Spleen (tissue), 11 donors: ENCODE measurements at regions not wholly inside any gene's neighbourhood (a gene's known extent, or its start where the extent isn't known, plus 50 kb on each side); places are given as distances from the start of the nearest gene placed in this dataset.
"Not testable (repeated sequence)": the region's sequence is repeated elsewhere in the genome, so short reads cannot be mapped to it uniquely, and the experiment has no call there.

Source experiments
- DNase-seq: peaks from one replicate; pipeline ENCODE4 v3.0.0-alpha.2; 2020
- H3K27ac ChIP-seq, 8 donors: fragments of 200-600 bp; sonication (generic) in 7 of 8; 1 replicate in 4 of 8; 2 replicates in 4 of 8; pipeline versions ENCODE4 v1.5.0 to v1.8.0; 2016 to 2021; ENCODE audit warnings: inconsistent platforms in 4 of 8, mild to moderate bottlenecking in 4 of 8, moderate library complexity in 1 of 8
- H3K27me3 ChIP-seq, 7 donors: fragments of 200-600 bp; sonication (generic) in 6 of 7; replicated peaks in 1 of 7; 1 replicate in 4 of 7; 2 replicates in 3 of 7; pipeline versions ENCODE4 v1.5.0 to v1.8.0; 2016 to 2021; ENCODE audit warnings: inconsistent platforms in 3 of 7, mild to moderate bottlenecking in 1 of 7
- H3K36me3 ChIP-seq, 6 donors: fragments of 200-600 bp; sonication (generic) in 5 of 6; 1 replicate in 4 of 6; 2 replicates in 2 of 6; pipeline versions ENCODE4 v1.5.0 to v1.8.0; 2016 to 2021; ENCODE audit warnings: inconsistent platforms in 2 of 6
- H3K4me1 ChIP-seq, 6 donors: fragments of 200-600 bp; sonication (generic) in 5 of 6; 1 replicate in 3 of 6; 2 replicates in 3 of 6; pipeline versions ENCODE4 v1.5.0 to v1.8.0; 2016 to 2021; ENCODE audit warnings: inconsistent platforms in 3 of 6
- H3K4me3 ChIP-seq, 8 donors: fragments of 200-600 bp; sonication (generic) in 7 of 8; 1 replicate in 4 of 8; 2 replicates in 4 of 8; pipeline versions ENCODE4 v1.5.0 to v1.8.0; 2016 to 2021; ENCODE audit warnings: inconsistent platforms in 4 of 8, mild to moderate bottlenecking in 4 of 8, moderate library complexity in 2 of 8
- H3K9me3 ChIP-seq, 8 donors: fragments of 200-600 bp; sonication (generic) in 7 of 8; 1 replicate in 4 of 8; 2 replicates in 4 of 8; pipeline versions ENCODE4 v1.5.0 to v1.8.0; 2016 to 2021; ENCODE audit warnings: inconsistent platforms in 4 of 8
- POLR2A ChIP-seq, 3 donors: fragments of 450-650 bp; IDR thresholded peaks; one replicate each; pipeline ENCODE4 v1.5.1; 2017; ENCODE audit warnings: antibody characterized with exemption in 3 of 3, mild to moderate bottlenecking in 1 of 3
- POLR2AphosphoS5 ChIP-seq, 3 donors: sonication (generic); formaldehyde crosslinking; IDR thresholded peaks; one replicate each; pipeline ENCODE4 v1.5.1; 2017; ENCODE audit warnings: antibody characterized with exemption in 3 of 3
- WGBS, 5 donors: extraction: QIAGEN DNeasy Blood & Tissue Kit in 3 of 5; methylation state at CpG; one replicate each; pipeline versions ENCODE4 v1.1.5 to v1.1.7; 2013 to 2018; 5-methylcytosine and 5-hydroxymethylcytosine counted together
- intact Hi-C: fragments of 100-400 bp; cut with DNase I; formaldehyde crosslinking; loops from one replicate; pipeline ENCODE4 v1.15.0; 2023; ENCODE audit warnings: low total_unique reads
- TF ChIP-seq, protein P1 (sequence below), 11 experiments: fragments of 200-600 bp in 7 of 11; fragments of 450-650 bp in 4 of 11; sonication (generic) in 4 of 11; IDR thresholded peaks in 8 of 11; conservative IDR thresholded peaks in 3 of 11; 1 replicate in 7 of 11; 2 replicates in 4 of 11; pipeline versions ENCODE4 v1.4.0 to v1.8.0; 2016 to 2021; ENCODE audit warnings: antibody characterized with exemption in 11 of 11, inconsistent platforms in 4 of 11, mild to moderate bottlenecking in 1 of 11
- donor health status: healthy with polysubstance abuse.
- donor health status: DM: no; HTN: no; CAD: no; lungs with moderate emphysema.
- donor health status: DM: no; HTN: no; CAD: no.
- donor health status: Bipolar disorder and iron deficiency.
- donor health status: healthy.
- donor health status: DM: no; HTN: no; CAD: no.
- donor health status: DM: yes; HTN: yes; CAD: no.

DNA sequence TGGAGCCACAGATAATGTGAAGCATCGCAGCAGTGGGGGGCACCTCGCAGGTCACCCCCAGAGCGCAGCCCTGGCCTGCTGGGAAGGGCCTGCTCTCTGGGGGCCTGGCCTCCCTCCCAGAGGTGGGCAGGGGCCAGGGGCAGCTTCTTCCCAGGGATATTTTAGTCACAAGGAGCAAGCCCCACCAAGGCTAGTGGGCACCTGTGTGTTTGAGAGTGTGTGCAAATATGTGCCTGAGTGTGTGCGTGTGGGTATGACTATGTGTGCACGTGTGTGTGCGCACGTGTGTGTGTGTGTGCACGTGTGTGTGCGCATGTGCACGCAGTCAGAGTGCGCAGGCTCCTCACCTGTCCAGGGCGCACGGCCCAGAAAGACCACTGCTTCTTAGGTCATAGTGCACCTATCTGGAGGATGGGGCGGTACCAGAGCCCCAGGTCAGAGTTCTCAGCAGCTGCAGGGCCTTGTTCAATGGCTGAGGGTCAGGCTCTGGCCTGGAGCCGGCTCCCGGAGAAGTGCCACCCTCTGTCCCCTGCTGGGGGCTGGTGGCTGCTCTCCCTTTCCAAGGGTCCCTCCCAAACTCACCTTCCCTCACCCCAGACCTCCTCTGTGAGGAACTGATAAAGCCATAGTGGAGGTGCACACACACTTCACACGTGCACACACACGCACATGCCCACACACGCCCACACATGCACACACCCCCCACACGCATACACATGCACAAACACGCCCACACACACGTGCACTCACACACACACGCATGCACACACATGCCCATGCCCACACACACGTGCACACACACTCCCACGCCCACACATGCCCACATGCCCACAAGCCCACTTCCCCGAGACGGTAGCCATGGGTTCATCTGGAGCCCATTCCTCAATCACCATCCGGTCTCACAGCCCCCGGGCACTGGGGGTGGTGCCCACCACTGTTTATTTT, 128.5 kb downstream of the KIF26A start:
- TF ChIP-seq POLR2A (IDR thresholded peaks at IDR 0.05) (no peak), POLR2AphosphoS5 (IDR thresholded peaks at IDR 0.05) (no peak)
- TF ChIP-seq, protein P1, sequence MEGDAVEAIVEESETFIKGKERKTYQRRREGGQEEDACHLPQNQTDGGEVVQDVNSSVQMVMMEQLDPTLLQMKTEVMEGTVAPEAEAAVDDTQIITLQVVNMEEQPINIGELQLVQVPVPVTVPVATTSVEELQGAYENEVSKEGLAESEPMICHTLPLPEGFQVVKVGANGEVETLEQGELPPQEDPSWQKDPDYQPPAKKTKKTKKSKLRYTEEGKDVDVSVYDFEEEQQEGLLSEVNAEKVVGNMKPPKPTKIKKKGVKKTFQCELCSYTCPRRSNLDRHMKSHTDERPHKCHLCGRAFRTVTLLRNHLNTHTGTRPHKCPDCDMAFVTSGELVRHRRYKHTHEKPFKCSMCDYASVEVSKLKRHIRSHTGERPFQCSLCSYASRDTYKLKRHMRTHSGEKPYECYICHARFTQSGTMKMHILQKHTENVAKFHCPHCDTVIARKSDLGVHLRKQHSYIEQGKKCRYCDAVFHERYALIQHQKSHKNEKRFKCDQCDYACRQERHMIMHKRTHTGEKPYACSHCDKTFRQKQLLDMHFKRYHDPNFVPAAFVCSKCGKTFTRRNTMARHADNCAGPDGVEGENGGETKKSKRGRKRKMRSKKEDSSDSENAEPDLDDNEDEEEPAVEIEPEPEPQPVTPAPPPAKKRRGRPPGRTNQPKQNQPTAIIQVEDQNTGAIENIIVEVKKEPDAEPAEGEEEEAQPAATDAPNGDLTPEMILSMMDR (IDR thresholded peaks at IDR 0.05 in 8 of 11, conservative IDR thresholded peaks at IDR 0.05 in 3 of 11), result no peak
- no peak overlapping the region for H3K27ac ChIP-seq
- no peak for DNase-seq
- peaks cover 0 to 8% (median 0%) of the 10 kb centered on the region in 7 donors for H3K27me3 ChIP-seq
- 82 to 92% (median 85%) methylated on average over 26 to 29 of the region's 29 CpGs for WGBS, 5 donors
- no peak overlapping the region for H3K4me3 ChIP-seq
- intact Hi-C loops, result no loop called here
- no peaks in the 10 kb centered on the region for H3K36me3 ChIP-seq
- peaks cover 0 to 1% (median under 1%) of the 10 kb centered on the region in 8 donors for H3K9me3 ChIP-seq
- peaks cover 0 to 14% (median 8%) of the 10 kb centered on the region in 6 donors for H3K4me1 ChIP-seq

DNA sequence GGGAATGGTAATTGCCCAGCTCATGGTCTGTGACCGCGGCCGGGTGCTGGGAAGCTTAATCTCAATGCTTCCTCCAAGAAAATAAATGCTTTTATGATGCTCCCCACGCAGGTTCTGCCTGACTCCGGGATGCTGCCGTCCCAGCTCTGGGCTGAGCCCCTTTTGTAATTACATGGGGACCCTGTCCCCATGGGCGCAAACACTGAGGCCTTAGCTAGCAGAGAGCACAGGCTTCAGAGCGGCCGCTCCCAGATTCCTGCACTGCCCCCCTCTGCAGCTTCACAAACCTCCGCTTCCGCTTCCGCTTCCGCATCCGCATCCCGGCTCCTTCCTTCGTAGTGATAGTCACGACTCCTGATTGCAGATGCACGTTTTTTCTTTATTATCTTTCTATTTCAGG, 129.5 kb downstream of the KIF26A start:
- peak in 1 of 3 donors; percentile 51 for TF ChIP-seq POLR2AphosphoS5 (IDR thresholded peaks at IDR 0.05)
- TF ChIP-seq, protein P1 (IDR thresholded peaks at IDR 0.05 in 8 of 11, conservative IDR thresholded peaks at IDR 0.05 in 3 of 11), result no peak
- Histone ChIP-seq H3K27me3 (peaks cover 0 to 3% (median 0%) of the 10 kb centered on the region in 7 donors), H3K36me3 (no peaks in the 10 kb centered on the region), H3K9me3 (no peaks in the 10 kb centered on the region), H3K4me3 (no peak overlapping the region), H3K27ac (no peak overlapping the region), H3K4me1 (peaks cover 0 to 14% (median 8%) of the 10 kb centered on the region in 6 donors)
- intact Hi-C loops, result no loop called here
- 28 to 53% (median 51%) methylated on average over 18 of the region's 18 CpGs for WGBS, 5 donors
- DNase-seq, result peak; percentile 75

DNA sequence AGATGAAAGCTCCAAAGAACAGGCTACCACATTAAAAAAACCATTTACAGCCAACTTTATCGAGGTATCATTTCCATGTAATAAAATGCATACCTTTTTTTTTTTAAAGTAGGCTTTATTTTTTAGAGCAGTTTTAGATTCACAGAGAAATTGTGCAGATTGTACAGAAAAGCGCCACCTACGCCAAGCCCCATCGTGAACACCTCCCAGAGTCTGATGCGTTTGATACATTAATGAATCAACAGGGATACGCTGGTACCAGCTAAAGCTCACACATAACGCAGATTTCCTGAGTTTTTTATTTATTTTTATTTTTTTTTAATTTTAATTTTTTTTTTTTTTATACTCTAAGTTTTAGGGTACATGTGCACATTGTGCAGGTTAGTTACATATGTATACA, 129.9 kb downstream of the KIF26A start:
- TF ChIP-seq, protein P1 (IDR thresholded peaks at IDR 0.05 in 8 of 11, conservative IDR thresholded peaks at IDR 0.05 in 3 of 11), result no peak
- TF ChIP-seq POLR2AphosphoS5 (IDR thresholded peaks at IDR 0.05), result no peak
- no peak for TF ChIP-seq POLR2A (IDR thresholded peaks at IDR 0.05)
- Histone ChIP-seq H3K27ac (no peak overlapping the region), H3K4me1 (peaks cover 0 to 14% (median 8%) of the 10 kb centered on the region in 6 donors), H3K27me3 (no peaks in the 10 kb centered on the region), H3K36me3 (no peaks in the 10 kb centered on the region), H3K4me3 (no peak overlapping the region), H3K9me3 (no peaks in the 10 kb centered on the region)
- intact Hi-C loops, result no loop called here
- no peak for DNase-seq
- WGBS, 5 donors, result 70 to 81% (median 76%) methylated on average over 7 of the region's 7 CpGs

DNA sequence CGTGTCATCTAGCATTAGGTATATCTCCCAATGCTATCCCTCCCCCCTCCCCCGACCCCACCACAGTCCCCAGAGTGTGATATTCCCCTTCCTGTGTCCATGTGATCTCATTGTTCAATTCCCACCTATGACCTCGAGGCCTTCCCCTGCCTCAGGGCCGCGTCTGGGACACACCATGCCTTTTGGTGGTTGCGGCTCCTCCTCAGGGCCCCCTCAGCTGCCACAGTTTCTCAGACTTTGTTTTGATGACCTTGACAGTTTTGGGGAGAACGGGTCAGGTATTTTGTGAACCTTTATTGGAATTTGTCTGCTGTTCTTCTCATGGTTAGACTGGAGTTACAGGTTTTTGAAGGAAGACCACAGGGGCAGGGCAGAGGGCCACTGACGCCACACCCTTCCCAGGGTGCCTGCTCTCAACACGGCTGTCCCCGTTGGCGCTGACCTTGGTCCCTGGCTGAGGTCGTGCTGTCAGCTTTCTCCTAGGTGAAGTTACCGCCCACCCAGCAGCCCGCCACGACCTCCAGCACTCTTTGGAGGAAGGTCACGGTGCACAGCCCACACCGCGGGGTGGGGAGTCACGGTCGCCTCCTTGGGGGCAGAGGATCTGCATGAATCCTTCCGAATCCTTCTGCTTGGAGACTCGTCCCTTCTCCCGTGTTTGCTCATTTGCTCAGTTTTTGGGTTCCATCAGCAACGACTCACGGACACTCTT, 130.5 kb downstream of the KIF26A start:
- TF ChIP-seq, protein P1 (IDR thresholded peaks at IDR 0.05 in 8 of 11, conservative IDR thresholded peaks at IDR 0.05 in 3 of 11), result no peak
- TF ChIP-seq POLR2AphosphoS5 (IDR thresholded peaks at IDR 0.05), result no peak
- TF ChIP-seq POLR2A (IDR thresholded peaks at IDR 0.05), result no peak
- H3K36me3 ChIP-seq, result no peaks in the 10 kb centered on the region
- peak overlapping the region in 3 of 8 donors; percentile 7 to 67 (median 54) for H3K27ac ChIP-seq
- WGBS, 5 donors, result 72 to 81% (median 77%) methylated on average over 23 to 24 of the region's 25 CpGs
- intact Hi-C loops, result no loop called here
- H3K4me1 ChIP-seq, result peaks cover 0 to 14% (median 8%) of the 10 kb centered on the region in 6 donors
- peak; percentile 69 for DNase-seq
- no peak overlapping the region for H3K4me3 ChIP-seq
- H3K27me3 ChIP-seq, result no peaks in the 10 kb centered on the region
- no peaks in the 10 kb centered on the region for H3K9me3 ChIP-seq

DNA sequence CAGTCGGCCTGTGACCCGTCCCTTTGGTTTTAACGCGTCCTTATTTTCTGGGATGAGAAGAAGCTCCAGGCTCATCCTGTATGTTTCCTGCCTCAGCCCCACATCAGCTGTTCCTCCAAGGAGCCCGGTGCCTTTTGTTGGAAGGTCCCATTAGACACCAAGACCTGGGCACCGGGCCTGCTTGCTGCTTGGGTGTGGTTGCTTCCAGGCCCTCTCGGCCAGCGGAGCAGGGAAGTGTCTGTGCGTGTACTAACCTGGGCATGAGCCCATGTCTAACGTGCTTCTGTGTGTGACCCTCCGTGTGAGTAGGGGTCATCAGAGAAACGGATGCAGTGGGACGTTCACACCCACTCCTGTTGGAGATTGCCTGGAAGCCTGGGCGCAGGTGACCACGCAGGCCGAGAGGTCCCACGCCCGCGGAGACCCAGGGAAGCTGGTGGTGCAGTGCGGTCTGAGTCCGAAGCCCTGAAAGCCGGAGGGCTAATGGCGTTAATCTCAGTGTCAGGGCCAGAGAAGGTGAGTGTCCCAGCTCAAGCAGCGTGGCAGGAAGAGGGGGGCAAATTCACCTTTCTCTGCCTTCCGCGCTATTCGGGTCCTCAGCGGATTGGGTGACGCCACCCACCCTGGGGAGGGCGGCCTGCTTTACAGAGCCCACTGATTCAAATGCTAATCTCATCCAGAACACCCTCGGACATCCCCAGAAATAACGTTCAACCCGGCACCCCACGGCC, 131.3 kb downstream of the KIF26A start:
- H3K27me3 ChIP-seq, H3K4me3 ChIP-seq, intact Hi-C loops, H3K36me3 ChIP-seq, H3K9me3 ChIP-seq: not testable (repeated sequence)
- H3K4me1 ChIP-seq, result peaks cover 0 to 14% (median 8%) of the 10 kb centered on the region in 6 donors
- 88 to 93% (median 89%) methylated on average over 27 to 34 of the region's 34 CpGs for WGBS, 5 donors
- peak overlapping the region in 1 of 8 donors; percentile 67 for H3K27ac ChIP-seq
- DNase-seq, result peak; percentile 64
